Liver (tissue), 8 donors: ENCODE measurements at regions not wholly inside any gene's neighbourhood (a gene's known extent, or its start where the extent isn't known, plus 50 kb on each side); places are given as distances from the start of the nearest gene placed in this dataset.

Experiments used
- DNase-seq: peaks from one replicate; pipeline ENCODE4 v3.0.0-alpha.2; 2017; ENCODE audit warnings: low spot score
- H3K27ac ChIP-seq, 2 donors: one replicate each; pipeline ENCODE4 v1.7.0; 2013; ENCODE audit warnings: inconsistent platforms in 2 of 2, low read length in 2 of 2, control low read depth in 1 of 2, low read depth in 1 of 2, mild to moderate bottlenecking in 1 of 2
- H3K27me3 ChIP-seq, 4 donors: one replicate each; pipeline versions ENCODE4 v1.6.1 to v1.7.0; 2013; ENCODE audit warnings: low read length in 3 of 4, inconsistent platforms in 1 of 4, mild to moderate bottlenecking in 1 of 4, moderate library complexity in 1 of 4; ENCODE audit not compliant: control insufficient read depth in 4 of 4, insufficient read depth in 4 of 4
- H3K36me3 ChIP-seq, 4 donors: one replicate each; pipeline versions ENCODE4 v1.6.1 to v1.7.0; 2013; ENCODE audit warnings: low read length in 3 of 4, mild to moderate bottlenecking in 3 of 4, low read depth in 1 of 4, moderate library complexity in 1 of 4; ENCODE audit not compliant: control insufficient read depth in 4 of 4, insufficient read depth in 3 of 4
- H3K4me1 ChIP-seq, 4 donors: one replicate each; pipeline versions ENCODE4 v1.6.1 to v1.7.0; 2013; ENCODE audit warnings: low read length in 3 of 4, mild to moderate bottlenecking in 3 of 4, moderate library complexity in 1 of 4; ENCODE audit not compliant: control insufficient read depth in 4 of 4, insufficient read depth in 4 of 4
- H3K4me3 ChIP-seq, 3 donors: one replicate each; pipeline versions ENCODE4 v1.6.1 to v1.7.0; 2013; ENCODE audit warnings: low read length in 3 of 3, control low read depth in 1 of 3, low read depth in 1 of 3, mild to moderate bottlenecking in 1 of 3
- H3K9ac ChIP-seq, 2 donors: one replicate each; pipeline ENCODE4 v1.7.0; 2013; ENCODE audit warnings: low read length in 2 of 2, mild to moderate bottlenecking in 2 of 2, moderate library complexity in 2 of 2, control low read depth in 1 of 2, low read depth in 1 of 2
- H3K9me3 ChIP-seq, 4 donors: one replicate each; pipeline versions ENCODE4 v1.6.1 to v1.7.0; 2013; ENCODE audit warnings: low read length in 3 of 4; ENCODE audit not compliant: control insufficient read depth in 4 of 4
- EGR1 ChIP-seq, 2 donors: IDR thresholded peaks; 2 replicates each; pipeline ENCODE4 v1.6.1; 2016 to 2018; ENCODE audit warnings: antibody characterized with exemption in 2 of 2, low read depth in 2 of 2
- FOXA1 ChIP-seq: IDR thresholded peaks from 2 replicates; pipeline ENCODE4 v1.6.1; 2016; ENCODE audit warnings: antibody characterized with exemption
- FOXA2 ChIP-seq: IDR thresholded peaks from 2 replicates; pipeline ENCODE4 v1.6.1; 2016; ENCODE audit warnings: antibody characterized with exemption
- GABPA ChIP-seq, 2 donors: IDR thresholded peaks in 1 of 2; conservative IDR thresholded peaks in 1 of 2; 2 replicates each; pipeline ENCODE4 v1.6.1; 2016; ENCODE audit warnings: antibody characterized with exemption in 2 of 2, mild to moderate bottlenecking in 1 of 2, moderate library complexity in 1 of 2
- HNF4A ChIP-seq, 2 donors: conservative IDR thresholded peaks; 2 replicates each; pipeline ENCODE4 v1.6.1; 2016; ENCODE audit warnings: antibody characterized with exemption in 2 of 2, mild to moderate bottlenecking in 2 of 2
- JUND ChIP-seq, 2 donors: IDR thresholded peaks; 2 replicates each; pipeline ENCODE4 v1.6.1; 2016; ENCODE audit warnings: antibody characterized with exemption in 2 of 2
- NR2F2 ChIP-seq: IDR thresholded peaks from 2 replicates; pipeline ENCODE4 v1.6.1; 2016; ENCODE audit warnings: antibody characterized with exemption
- RAD21 ChIP-seq, 2 donors: IDR thresholded peaks; 2 replicates each; pipeline ENCODE4 v1.6.1; 2016; ENCODE audit warnings: antibody characterized with exemption in 2 of 2, mild to moderate bottlenecking in 2 of 2
- RXRA ChIP-seq, 2 donors: IDR thresholded peaks; 2 replicates each; pipeline ENCODE4 v1.6.1; 2017 to 2018; ENCODE audit warnings: antibody characterized with exemption in 2 of 2, mild to moderate bottlenecking in 1 of 2
- SP1 ChIP-seq: IDR thresholded peaks from 2 replicates; pipeline ENCODE4 v1.6.1; 2018; ENCODE audit warnings: antibody characterized with exemption, mild to moderate bottlenecking
- TAF1 ChIP-seq: conservative IDR thresholded peaks from 2 replicates; pipeline ENCODE4 v1.6.1; 2016; ENCODE audit warnings: antibody characterized with exemption, mild to moderate bottlenecking
- YY1 ChIP-seq: IDR thresholded peaks from 2 replicates; pipeline ENCODE4 v1.6.1; 2016; ENCODE audit warnings: antibody characterized with exemption, mild to moderate bottlenecking
- WGBS: extraction: QIAGEN DNeasy Blood & Tissue Kit; methylation state at CpG from one replicate; pipeline ENCODE4 v1.1.7; 2013; 5-methylcytosine and 5-hydroxymethylcytosine counted together
- TF ChIP-seq, protein P1 (sequence below): IDR thresholded peaks from 2 replicates; pipeline ENCODE4 v1.6.1; 2016; ENCODE audit warnings: antibody characterized with exemption, mild to moderate bottlenecking
- TF ChIP-seq, protein P2 (sequence below): IDR thresholded peaks from 2 replicates; pipeline ENCODE4 v1.6.1; 2016; ENCODE audit warnings: antibody characterized with exemption
- TF ChIP-seq, protein P3 (sequence below): fragments of 150-350 bp; IDR thresholded peaks from 2 replicates; pipeline ENCODE4 v1.5.1; 2017; ENCODE audit warnings: improper control_type of control experiment, low read depth, low read length; ENCODE audit not compliant: missing input control
- TF ChIP-seq, protein P4 (sequence below): IDR thresholded peaks from 2 replicates; pipeline ENCODE4 v1.6.1; 2016; ENCODE audit warnings: antibody characterized with exemption
- TF ChIP-seq, protein P5 (sequence below): IDR thresholded peaks from 2 replicates; pipeline ENCODE4 v1.6.1; 2016; ENCODE audit warnings: antibody characterized with exemption
- donor health status: healthy.
- donor health status: healthy.
- donor health status: healthy.
- donor health status: healthy.
- donor health status: healthy.

DNA sequence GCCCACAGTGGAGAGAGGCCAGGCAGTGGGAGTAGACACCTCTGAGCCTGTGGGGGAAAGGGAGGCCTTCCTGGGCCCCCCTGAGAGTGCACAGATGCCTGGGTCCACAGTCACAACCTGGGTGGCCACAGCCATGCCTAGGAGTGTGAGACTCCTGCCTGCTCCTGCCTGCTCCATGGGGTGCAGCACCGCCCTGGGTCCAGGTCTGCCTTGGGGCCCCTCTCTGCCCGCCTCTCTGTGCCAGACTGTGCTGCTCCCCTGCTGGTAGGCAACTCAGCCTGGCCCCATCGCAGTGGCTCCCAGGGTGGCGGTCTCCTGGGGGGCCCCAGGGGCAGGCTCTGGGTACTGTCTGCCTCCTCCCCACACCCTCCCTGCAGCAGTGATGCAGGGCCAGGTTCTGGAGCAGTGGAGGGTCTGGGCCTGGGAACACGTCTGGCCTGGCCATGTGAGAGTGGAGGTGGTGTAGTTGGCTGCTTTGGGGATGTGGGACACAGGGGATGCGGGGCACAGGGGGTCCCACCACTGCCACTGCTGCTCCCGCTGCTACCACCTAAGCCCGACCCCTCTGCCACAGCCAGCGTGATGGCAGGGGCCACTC lies 60.1 kb upstream of the DLX2 start:
- H3K36me3 ChIP-seq: no peaks in the 10 kb centered on the region
- DNase-seq: no peak
- no peak for TF ChIP-seq FOXA2
- no peak for TF ChIP-seq JUND (IDR thresholded peaks at IDR 0.05)
- TF ChIP-seq, protein P1, sequence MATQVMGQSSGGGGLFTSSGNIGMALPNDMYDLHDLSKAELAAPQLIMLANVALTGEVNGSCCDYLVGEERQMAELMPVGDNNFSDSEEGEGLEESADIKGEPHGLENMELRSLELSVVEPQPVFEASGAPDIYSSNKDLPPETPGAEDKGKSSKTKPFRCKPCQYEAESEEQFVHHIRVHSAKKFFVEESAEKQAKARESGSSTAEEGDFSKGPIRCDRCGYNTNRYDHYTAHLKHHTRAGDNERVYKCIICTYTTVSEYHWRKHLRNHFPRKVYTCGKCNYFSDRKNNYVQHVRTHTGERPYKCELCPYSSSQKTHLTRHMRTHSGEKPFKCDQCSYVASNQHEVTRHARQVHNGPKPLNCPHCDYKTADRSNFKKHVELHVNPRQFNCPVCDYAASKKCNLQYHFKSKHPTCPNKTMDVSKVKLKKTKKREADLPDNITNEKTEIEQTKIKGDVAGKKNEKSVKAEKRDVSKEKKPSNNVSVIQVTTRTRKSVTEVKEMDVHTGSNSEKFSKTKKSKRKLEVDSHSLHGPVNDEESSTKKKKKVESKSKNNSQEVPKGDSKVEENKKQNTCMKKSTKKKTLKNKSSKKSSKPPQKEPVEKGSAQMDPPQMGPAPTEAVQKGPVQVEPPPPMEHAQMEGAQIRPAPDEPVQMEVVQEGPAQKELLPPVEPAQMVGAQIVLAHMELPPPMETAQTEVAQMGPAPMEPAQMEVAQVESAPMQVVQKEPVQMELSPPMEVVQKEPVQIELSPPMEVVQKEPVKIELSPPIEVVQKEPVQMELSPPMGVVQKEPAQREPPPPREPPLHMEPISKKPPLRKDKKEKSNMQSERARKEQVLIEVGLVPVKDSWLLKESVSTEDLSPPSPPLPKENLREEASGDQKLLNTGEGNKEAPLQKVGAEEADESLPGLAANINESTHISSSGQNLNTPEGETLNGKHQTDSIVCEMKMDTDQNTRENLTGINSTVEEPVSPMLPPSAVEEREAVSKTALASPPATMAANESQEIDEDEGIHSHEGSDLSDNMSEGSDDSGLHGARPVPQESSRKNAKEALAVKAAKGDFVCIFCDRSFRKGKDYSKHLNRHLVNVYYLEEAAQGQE: no peak
- no peak for TF ChIP-seq SP1
- no peak for TF ChIP-seq RXRA (IDR thresholded peaks at IDR 0.05)
- TF ChIP-seq, protein P2, sequence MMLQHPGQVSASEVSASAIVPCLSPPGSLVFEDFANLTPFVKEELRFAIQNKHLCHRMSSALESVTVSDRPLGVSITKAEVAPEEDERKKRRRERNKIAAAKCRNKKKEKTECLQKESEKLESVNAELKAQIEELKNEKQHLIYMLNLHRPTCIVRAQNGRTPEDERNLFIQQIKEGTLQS: no peak
- TF ChIP-seq HNF4A (conservative IDR thresholded peaks at IDR 0.05): no peak
- no peak for TF ChIP-seq EGR1 (IDR thresholded peaks at IDR 0.05; ENCODE audit: low read depth in 2 of 2)
- TF ChIP-seq, protein P3, sequence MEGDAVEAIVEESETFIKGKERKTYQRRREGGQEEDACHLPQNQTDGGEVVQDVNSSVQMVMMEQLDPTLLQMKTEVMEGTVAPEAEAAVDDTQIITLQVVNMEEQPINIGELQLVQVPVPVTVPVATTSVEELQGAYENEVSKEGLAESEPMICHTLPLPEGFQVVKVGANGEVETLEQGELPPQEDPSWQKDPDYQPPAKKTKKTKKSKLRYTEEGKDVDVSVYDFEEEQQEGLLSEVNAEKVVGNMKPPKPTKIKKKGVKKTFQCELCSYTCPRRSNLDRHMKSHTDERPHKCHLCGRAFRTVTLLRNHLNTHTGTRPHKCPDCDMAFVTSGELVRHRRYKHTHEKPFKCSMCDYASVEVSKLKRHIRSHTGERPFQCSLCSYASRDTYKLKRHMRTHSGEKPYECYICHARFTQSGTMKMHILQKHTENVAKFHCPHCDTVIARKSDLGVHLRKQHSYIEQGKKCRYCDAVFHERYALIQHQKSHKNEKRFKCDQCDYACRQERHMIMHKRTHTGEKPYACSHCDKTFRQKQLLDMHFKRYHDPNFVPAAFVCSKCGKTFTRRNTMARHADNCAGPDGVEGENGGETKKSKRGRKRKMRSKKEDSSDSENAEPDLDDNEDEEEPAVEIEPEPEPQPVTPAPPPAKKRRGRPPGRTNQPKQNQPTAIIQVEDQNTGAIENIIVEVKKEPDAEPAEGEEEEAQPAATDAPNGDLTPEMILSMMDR: no peak
- TF ChIP-seq GABPA (IDR thresholded peaks at IDR 0.05 in 1 of 2, conservative IDR thresholded peaks at IDR 0.05 in 1 of 2): no peak
- no peak for TF ChIP-seq YY1
- TF ChIP-seq, protein P4, sequence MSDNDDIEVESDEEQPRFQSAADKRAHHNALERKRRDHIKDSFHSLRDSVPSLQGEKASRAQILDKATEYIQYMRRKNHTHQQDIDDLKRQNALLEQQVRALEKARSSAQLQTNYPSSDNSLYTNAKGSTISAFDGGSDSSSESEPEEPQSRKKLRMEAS: no peak
- no peak for TF ChIP-seq NR2F2
- TF ChIP-seq FOXA1: no peak
- TF ChIP-seq, protein P5, sequence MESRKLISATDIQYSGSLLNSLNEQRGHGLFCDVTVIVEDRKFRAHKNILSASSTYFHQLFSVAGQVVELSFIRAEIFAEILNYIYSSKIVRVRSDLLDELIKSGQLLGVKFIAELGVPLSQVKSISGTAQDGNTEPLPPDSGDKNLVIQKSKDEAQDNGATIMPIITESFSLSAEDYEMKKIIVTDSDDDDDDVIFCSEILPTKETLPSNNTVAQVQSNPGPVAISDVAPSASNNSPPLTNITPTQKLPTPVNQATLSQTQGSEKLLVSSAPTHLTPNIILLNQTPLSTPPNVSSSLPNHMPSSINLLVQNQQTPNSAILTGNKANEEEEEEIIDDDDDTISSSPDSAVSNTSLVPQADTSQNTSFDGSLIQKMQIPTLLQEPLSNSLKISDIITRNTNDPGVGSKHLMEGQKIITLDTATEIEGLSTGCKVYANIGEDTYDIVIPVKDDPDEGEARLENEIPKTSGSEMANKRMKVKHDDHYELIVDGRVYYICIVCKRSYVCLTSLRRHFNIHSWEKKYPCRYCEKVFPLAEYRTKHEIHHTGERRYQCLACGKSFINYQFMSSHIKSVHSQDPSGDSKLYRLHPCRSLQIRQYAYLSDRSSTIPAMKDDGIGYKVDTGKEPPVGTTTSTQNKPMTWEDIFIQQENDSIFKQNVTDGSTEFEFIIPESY: no peak
- TF ChIP-seq RAD21 (IDR thresholded peaks at IDR 0.05): no peak
- TF ChIP-seq TAF1: no peak

More for the DNA sequence above, 60.1 kb upstream of the DLX2 start:
- no peaks in the 10 kb centered on the region for H3K9me3 ChIP-seq
- H3K9ac ChIP-seq: no peak overlapping the region
- WGBS: 94% methylated on average over 9 of the region's 9 CpGs
- no peak overlapping the region for H3K27ac ChIP-seq
- no peak overlapping the region for H3K4me3 ChIP-seq
- no peaks in the 10 kb centered on the region for H3K27me3 ChIP-seq
- no peaks in the 10 kb centered on the region for H3K4me1 ChIP-seq
